GM21390 (cell line): ENCODE measurements at regions not wholly inside any gene's neighbourhood (a gene's known extent, or its start where the extent isn't known, plus 50 kb on each side); places are given as distances from the start of the nearest gene placed in this dataset.

Experiments
- ATAC-seq: cut with Tn5 transposase; IDR thresholded peaks from one replicate; pipeline ENCODE4 v1.9.1; 2021; ENCODE audit not compliant: unreplicated experiment

DNA sequence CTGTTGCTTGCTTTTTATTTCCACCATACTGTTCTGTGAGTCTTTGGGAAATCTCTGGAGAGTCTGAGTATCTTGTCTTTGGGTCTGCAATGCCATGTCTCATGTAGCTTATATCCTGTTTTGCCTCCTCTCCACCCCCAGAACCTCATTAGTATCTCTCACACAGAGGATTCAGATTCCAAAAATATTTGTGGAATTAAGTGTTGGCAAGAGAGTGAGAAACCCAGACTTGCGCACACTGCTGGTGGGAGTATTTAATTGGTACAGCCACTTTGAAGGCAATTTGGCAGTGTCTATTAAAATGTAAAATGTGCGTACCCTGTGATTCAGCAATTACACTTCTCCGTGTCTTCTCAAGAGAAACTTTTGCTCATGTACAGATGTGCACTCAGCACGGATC, 68.6 kb downstream of the ZNF621 start:
- ATAC-seq = no peak

DNA sequence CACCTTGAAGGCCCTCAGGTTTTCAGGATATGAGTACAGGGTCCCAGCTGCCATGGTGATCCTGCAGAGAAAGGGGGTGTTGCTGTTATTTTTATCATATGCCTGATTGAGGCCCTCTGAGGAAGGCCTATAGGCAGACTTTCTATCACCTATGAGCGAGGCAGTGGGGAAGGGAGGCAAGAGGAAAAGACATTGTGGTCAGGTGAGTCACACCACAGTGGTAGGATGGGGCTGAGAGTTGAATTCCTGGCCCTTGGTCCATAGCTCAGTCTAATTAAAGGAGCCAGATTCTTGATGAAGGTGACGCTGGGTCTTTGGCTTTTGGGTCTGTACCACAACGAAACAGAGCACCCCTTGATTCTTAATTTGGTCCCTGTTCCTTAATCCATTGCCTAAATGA, 72.7 kb downstream of the ZNF621 start:
- no peak for ATAC-seq

DNA sequence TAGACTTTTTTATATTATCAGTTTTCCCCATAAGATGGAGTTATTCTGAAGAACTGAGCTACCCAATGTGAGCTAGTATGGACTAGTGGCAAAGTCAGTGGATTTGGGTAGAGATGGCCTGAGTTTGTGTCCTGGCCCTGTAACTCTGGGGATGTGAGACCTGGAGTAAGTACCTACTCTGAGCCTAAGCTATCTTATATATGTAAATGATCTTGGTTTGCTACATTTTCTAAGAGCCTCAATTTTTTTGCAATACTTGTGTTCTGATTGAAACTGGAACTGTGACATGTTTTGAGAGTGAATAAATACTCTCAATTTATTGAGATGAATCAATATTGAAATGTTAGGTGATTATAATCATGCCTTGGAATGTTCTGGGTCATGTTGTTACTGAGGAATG, 73.6 kb downstream of the ZNF621 start:
- ATAC-seq = no peak

DNA sequence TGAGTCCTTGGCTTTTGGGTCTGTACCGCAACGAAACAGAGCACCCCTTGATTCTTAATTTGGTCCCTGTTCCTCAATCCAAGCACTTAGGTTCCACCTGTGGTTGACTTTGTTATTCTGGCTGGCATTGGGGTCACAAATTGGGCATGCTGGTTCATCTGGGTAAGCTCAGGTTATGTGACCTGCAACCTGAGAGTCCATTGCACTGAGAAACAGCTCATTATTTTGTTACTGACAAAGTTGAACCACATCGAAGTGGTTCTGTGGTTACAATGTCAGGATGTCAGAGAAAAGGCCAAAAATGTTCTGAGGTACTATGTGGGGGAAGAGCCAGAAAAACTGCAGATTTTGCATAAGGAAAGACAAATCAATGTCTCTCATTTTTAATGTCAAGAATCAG, 74.2 kb downstream of the ZNF621 start:
- no peak for ATAC-seq

DNA sequence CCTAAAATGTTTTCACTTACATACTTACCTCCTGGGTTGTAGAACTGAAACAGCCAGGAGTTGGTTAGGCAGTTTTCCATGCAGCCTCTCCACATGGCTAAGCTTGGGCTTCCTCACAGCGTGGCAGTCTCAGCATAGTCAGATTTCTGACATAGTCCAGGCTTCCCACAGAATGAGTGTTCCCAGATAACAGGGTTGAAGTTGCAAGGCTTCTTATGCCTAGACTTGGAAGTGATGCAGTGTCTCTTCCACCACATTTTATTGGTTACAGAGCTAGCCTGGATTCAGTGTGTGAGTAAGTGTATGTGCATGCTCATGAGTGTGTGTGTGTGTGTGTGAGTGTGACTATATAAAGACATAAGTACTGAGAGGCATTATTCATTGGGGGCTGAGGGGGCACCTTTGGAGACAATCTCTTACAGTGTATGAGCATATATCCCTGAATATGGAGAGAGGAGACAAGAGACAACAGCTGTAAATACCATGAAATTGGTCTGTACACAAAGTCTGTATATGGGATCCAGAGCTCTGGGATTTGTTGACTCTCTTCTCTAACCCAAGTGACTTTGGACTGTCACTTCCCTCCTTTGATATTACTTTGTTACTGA, 78.1 kb downstream of the ZNF621 start:
- ATAC-seq = no peak

DNA sequence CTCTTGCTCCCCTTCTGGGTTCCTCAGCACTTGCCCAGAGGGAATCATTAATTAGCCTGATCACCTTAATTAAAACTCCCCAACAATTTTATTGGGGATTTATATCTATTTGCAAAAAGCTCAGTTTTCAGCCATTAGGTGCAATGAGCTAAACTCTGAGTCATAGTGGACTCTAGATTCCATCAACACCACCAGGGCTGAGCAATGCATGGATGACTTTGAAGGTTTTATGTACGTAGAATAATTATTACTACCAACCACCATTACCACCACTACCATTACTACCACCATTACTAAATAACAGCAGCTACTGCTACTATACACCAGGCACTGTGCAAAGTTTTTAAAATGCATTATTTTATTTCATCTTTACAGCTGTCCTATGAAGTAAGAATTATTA, 81.2 kb downstream of the ZNF621 start:
- ATAC-seq = no peak

DNA sequence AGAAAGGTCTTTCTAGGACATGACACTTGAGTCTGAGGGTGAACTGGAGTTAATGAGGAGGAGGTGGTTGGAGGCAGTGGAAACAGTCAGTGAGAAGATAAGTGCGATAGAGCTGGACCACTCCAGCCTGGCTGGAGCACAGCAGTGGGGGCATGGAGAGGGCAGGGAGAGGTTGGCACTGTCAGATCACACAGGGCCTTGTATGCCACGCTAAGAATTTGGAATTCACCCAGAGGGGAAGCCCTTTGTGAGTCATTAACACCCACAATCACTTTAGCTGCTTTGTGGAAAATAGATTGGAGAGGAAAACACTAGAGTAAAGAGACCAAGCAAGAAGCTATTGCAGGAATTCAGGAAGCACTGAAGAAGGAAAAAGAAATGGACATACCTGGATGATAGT, 83.3 kb downstream of the ZNF621 start:
- no peak for ATAC-seq

DNA sequence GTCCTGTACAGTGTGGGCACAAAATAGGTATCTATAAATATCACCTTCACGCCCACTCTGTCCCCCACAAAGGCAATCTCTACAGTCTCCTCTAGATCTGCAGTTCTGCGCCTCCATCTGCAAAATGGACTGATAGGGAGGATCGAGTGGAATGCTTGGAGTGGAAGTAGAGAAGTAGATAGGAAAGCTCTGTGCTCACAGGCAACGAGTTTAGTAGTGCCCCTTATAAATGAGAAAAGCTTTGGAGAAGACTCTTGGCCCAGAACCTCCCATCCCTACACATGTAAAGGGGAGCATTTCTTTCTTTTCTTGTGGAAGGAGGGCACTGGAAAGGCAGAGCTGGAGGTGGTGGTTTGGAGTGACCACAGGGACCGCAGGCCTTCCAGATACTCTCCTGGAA, 88.5 kb downstream of the ZNF621 start:
- ATAC-seq = no peak

DNA sequence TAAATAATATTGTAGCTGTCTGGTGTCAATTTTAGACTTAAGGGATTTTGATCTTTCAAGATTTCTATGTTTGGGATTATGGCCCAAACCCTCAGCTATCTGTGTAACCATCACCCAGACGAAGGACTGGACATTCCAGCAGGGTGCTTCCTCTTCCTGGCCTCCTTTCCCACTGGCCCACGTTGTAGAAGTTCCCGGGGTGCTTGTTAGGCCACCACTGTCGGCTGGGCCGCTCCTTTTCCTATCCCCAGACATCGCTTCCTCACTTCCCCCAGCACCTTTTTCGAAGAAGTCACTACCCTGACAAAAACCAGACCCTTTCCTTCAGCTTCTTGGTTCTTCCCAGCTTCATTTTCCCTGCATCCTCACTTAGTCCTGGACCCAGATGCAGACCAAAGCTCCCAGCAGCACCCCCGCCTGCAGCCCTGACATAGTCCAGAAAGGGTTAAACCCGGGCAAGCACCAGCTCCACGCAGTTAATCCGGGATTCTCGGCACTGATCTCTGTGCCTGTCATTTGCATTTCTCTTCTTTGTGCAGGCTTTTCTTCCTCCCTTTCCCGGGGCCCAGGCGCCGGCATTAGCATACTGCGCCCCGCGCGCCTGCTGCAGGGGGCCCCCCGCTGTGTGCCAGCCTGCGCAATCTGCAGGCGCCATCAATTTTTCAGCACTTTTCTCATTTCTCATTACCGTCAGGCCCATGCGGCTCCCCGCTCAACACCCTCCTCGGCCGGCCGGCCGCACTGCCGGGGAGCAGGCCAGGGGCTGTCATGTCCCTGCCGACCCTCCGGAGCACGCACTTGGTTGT, 90.6 kb downstream of the ZNF621 start:
- ATAC-seq = no peak

DNA sequence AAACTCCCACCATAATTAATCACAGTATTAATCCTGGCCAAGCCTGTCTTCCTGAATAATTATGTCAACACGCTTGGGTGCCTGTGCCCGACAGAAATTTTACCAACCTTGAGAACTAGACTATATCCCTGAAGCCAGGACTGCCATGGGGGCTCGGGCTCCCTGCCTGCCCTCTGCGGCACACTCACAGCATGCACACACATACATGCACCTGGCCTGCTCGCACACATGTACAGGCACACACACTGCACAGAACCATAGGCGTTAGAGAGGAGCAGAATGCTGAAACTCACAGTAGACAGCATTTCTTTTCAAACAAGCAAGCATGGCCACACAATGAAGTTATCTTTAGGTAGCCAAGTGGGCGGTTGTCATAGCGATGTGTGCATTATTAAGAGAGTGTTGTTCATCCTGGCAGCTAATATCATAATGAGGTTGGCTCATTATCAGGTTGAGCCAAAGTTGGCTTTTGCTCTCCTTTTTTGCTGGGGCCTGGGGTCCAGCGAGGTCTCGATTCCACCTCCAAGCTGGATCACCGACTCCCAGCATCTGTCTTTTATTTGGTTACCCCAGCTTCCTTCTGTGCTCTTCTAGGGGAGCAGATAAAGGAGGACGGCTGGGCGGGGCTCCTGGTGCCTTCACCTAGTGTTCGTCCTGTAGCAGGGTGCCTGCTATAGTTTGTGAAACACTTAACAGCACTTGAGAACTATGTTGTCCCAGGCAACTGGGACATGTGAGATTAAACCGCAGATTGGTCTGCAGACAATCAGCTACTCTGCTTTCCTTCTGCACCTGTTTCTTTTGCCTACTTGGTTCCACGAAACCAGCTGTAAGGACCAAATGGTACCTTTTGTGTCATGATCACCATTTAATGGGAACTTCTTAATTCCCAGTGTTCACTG, 91.4 kb downstream of the ZNF621 start:
- ATAC-seq = no peak

DNA sequence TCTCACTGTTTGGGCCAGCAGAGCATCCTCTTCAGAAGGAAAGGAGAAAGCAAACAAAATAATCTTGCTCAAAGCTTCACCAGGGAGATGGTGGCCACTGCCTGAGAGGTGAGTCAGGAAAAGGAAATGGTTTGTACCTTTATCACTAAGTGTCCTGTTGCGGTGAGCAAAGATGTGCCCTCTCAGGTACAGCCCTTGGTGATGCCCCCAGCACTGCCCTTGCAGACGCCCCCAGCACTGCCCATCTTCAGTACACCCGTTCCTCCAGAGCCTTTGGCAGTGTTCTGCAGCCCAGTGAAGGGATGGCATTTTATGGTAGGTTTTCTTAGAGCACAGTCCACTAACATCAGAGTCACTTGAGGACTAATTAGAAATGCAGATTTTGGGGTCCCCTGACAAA, 92.3 kb downstream of the ZNF621 start:
- no peak for ATAC-seq

DNA sequence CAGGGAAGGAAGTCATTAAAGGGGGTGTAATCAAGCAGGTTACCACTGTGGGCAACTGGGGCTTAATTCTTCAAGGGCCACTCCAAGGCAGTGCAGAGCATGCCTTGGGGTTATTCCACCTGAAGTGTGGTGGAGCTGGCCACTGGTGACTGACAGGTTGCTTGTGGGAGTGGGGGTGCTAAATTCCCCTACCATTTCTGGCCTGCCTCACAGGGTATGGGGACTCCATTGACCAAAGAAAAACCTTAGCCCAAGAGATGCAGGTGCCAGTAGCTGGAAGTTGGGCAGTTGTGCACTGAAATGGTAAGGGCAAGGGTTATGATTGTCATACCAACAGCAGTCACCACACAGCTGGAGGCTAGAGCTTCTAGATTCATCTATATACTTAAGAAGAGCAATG, 93.4 kb downstream of the ZNF621 start:
- no peak for ATAC-seq

DNA sequence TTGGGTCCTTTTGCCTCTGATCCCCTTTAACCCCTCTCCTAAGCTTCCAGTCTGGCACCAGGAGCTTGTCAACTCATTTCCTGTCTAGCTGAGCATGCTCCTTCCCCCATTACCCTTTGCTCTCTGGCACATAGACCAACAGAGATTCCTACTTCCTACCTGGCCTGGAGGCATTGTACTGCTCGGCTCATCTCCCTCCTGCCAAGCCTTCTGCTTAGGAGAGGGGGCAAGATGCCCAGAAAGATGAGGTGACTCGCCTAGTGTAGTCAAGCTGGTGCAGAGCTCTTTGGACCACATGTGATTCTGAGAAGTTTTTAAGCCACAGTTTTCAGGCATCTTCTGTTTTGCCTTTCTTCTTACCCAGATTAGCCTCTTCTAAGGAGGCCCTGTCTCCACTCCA, 95.4 kb downstream of the ZNF621 start:
- ATAC-seq = no peak

DNA sequence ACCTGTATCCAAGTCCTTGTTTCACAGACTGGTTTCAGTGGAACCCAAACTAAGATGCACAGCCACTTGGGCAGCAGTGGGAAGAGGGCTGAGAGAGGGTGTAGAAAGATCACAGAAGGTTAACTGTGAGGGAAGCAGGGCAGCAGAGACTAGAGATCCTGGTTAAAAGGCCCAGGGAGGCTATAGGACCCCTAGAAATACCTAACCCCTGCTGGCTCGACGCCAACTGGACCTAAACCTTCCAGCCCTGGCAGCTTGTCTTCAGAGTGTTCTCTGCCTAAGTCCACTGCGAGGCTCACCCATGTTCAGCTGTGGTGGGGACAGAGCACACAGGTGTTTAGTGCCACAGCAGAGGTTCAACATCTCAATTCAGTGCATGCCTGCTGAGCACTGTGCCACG, 96.5 kb downstream of the ZNF621 start:
- no peak for ATAC-seq

DNA sequence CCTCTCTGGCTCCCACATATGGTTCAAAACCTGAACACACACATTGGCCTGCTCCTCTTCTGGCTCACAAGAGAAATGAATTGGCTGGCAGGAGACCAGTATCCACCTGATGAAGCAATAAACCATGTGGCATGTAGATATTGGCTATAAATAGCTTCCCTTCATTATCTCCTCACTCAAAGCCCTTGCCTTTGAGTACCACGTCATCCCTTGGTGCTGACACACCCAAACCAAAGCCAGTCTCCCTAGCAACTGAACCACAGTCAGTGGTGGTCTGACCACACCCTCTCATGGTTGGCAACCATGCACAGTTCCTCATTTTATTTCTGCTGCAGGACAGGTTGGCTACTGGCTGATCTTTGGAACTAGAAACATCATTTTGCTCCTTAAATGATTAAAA, 98.8 kb downstream of the ZNF621 start:
- ATAC-seq = peak; percentile 84

DNA sequence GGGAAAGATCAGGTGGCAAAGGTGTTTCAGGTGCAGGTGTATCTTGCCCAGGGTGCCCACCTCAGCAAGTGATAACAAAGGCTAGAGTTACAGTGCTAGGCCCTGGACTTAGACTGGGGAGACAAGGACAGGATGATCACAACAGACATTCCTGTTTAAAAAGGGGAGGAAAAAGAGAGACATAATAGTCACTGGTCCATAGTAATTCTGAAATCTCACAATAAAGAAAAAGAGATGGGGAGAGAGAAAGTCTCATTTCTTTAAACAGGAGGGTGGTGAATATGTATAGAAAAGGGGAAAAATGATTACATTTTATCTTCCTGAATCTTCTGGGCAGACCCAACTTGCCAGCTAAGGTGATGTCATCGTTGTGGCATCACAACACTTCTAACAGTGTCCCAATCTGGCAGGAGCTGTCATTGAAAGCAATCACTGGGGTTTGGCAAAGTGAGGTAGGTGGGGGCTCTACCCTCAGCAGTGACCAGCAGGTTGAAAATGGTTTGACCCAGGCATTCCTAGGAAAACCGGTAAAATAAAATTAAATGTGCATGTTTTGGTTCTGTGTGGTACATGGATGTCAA, 99.5 kb downstream of the ZNF621 start:
- no peak for ATAC-seq

DNA sequence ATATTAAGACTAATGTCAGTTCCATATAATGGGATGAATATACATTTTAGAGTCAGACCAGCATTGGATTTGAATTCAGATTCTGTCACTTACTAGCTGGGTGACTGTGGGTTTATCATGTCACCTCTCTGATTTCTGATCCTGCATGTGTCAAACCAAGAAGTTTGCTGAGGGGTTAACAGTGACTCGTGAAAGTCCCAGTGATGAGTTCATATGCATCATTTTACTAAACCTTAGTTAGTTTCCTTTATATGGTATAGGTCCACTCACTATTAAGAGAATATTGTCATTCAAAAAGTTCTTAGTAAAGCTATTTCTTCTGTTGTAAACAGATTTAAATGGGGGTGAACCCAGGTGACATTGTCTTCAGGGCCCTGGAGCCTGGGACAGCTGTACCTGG, 102.3 kb downstream of the ZNF621 start:
- no peak for ATAC-seq

DNA sequence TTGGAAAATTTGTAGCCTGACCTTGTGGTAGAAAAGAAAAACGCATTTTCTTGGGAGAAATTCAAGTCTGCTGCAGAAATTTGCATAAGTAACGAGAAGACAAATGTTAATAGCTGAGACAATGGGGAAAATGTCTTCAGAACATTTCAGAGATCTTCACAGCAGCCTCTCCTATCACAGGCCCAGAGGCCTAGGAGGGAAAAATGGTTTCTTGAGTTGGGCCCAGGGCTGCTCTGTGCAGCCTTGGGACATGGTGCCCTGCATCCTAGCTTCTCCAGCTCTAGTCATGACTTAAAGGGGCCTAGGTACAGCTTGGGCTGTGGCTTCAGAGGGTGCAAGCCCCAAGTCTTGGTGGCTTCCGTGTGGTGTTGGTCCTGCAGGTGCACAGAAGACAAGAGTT, 104.2 kb downstream of the ZNF621 start:
- ATAC-seq = no peak

DNA sequence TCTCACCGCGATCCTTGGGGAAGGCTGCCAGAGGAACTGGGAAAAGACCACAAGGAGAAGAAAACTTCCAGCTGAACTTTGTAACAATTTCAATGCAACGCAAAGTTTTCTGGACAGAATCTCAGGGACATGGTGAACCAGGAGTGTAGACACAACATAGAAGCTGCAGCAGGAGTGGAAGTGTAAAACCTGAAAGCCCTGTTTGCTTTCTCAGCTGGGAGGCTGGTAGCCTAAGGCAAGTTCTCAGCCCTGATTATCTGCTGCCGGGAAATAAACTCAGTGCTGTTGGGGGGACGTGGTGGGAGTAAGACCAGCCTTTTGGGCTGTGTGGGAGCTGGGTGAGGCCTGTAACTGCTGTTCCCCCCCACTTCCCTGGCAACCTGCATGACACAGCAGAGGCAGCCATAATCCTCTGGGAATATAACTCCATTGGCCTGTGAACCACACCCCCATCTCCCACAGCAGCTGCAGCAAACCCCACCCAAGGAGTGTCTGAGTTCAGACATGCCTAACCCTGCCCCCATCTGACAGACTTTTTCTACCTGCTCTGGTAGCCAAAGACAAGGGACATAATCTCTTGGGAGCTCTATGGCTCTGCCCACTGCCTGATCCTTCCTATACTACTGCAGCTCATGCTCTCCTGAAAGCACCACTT, 106.7 kb downstream of the ZNF621 start:
- ATAC-seq = no peak

DNA sequence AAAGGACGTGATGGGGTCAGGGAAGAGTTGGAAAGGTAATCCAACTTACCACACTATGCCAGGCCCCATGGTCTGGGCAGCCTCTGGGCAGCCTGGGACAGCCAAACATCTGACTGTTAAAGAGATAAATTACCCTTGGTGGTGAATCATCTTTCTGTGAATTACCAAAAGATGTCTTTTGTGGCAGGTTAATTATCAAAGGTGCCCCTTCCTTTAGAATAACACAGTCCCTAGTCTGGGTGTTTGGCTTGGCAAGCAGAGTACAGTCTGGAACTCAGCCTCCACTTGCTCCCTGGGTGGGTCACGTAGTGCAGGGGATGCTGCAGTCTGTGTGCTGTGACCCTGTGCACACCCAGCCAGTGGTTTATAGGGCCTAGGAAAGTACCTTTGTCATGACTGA, 113.1 kb downstream of the ZNF621 start:
- ATAC-seq = no peak

DNA sequence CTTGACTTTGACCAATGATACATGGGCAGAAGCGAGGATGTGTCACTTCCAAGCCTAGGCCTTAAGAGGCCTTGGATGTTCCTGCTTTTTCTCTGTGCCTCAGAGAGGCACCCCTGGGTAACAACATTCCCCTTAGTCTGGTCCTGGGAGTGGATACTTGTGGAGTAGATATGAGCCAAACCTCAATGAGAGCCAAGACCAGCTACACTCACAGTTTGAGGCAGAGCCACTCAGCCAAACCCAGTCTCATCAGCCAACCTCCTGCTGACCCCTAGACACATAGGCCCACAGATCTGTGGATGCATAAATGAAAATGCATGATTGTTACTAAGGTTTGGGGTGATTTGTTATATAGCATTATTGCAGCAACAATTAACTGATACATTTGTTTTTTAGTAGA, 114.2 kb downstream of the ZNF621 start:
- no peak for ATAC-seq
